Inferior parietal cortex (tissue), 1 donor: ENCODE measurements at regions not wholly inside any gene's neighbourhood (a gene's known extent, or its start where the extent isn't known, plus 50 kb on each side); places are given as distances from the start of the nearest gene placed in this dataset.
"Not testable (repeated sequence)": the region's sequence is repeated elsewhere in the genome, so short reads cannot be mapped to it uniquely, and the experiment has no call there.

ENCODE experiments used
- DNase-seq: peaks from one replicate; pipeline ENCODE4 v3.0.0-alpha.2; 2016; ENCODE audit errors: extremely low spot score

DNA sequence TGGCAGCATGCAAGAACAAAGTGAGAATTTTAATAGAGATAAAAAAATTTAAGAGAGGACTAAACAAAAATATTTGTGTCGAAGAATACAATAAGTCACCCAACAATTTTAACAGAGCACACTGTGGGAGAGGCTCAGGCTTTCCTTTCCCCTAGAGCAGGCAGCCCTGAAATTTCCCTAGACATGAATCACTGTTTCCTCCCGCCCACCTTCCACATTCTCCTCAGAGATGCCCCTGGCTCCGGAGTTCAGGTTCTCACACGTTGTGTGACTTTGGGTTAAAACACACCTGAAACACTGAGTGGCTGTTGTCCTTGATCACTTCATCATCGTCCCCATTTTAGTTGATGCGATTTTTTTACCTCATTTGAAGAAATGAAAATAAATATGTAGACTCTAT lies 1231.1 kb downstream of the TMEM121 start:
- not testable (repeated sequence) for DNase-seq

DNA sequence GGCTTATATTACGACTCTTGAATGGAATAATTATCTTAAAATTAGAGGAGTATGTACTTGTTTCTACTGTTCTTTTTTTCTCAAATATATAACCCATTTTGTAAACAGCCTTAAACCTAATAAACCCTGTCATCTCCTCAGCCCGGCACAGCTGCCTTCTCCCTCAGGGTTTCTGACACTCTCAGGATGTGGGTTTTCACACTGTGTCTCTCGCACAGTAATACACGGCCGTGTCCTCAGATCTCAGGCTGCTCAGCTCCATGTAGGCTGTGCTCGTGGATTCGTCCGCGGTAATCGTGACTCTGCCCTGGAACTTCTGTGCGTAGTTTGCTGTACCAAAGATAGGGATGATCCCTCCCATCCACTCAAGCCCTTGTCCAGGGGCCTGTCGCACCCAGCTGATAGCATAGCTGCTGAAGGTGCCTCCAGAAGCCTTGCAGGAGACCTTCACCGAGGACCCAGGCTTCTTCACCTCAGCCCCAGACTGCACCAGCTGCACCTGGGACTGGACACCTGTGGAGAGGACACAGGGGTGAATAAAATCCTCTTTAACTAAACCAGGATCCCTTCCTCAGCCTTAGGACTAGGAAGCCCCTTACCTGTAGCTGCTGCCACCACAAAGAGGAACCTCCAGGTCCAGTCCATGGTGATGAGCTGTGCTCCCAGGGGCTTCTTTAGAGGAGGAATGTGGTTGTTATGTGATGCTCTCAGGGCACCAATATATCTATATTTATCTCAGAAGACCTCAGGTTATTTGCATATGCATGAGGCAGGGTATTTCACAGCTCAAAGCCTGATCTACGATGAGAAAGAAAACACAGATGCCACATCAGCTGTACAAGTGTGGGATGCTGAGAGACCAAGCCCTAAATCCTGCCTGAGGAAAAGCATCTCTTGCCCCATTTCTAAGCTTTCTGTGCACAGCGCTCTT lies 1235.8 kb downstream of the TMEM121 start:
- DNase-seq, result not testable (repeated sequence)

DNA sequence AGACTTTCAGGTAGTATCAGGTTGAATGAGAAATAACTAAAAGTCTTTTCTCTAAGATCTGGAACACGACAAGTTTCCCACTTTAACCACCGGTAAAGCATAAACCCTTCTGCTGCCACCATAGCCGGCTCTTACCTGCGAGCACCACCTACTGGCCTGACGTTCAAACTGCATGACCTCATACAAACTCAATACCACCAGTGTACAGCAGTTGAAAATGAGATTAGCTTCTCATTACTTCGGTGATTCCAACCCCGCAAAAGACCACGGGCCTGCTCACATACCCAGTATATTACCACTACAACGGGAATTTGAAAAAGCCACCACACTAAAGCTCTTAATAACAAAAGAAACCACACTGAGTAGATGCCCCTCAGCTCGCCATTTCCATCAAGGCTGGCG lies 1238.6 kb downstream of the TMEM121 start:
- not testable (repeated sequence) for DNase-seq

- DNase-seq, result no peak
Observed at GRCh38 chr14:106766145-106766544, 1239.8 kb downstream of the TMEM121 start.

- not testable (repeated sequence) for DNase-seq
Observed at GRCh38 chr14:106766551-106767277, 1240.3 kb downstream of the TMEM121 start.

DNA sequence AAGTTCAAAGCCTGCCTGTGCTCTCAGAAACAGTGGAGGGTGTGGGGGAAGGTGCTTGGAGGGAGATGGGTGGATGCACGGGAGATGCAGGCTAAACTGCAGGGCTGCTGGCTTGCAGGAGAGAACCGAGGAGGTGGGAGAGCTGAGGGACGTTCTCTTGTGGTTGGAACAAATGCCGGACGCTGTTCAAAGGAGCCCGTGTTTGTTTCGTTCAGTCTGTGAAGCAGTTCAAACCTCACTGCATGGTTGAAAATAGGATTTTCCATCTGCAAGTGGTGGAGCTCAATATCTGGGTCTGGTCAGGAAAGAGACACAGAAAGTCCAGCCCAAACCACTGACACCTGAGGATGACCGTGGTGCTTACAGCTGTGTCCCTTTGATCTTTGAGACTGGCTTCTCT lies 1241.8 kb downstream of the TMEM121 start:
- not testable (repeated sequence) for DNase-seq

GRCh38 chr14:106768972-106769700 lies 1242.8 kb downstream of the TMEM121 start:
- not testable (repeated sequence) for DNase-seq

GRCh38 chr14:106770158-106770672 lies 1243.8 kb downstream of the TMEM121 start:
- DNase-seq, result not testable (repeated sequence)

DNA sequence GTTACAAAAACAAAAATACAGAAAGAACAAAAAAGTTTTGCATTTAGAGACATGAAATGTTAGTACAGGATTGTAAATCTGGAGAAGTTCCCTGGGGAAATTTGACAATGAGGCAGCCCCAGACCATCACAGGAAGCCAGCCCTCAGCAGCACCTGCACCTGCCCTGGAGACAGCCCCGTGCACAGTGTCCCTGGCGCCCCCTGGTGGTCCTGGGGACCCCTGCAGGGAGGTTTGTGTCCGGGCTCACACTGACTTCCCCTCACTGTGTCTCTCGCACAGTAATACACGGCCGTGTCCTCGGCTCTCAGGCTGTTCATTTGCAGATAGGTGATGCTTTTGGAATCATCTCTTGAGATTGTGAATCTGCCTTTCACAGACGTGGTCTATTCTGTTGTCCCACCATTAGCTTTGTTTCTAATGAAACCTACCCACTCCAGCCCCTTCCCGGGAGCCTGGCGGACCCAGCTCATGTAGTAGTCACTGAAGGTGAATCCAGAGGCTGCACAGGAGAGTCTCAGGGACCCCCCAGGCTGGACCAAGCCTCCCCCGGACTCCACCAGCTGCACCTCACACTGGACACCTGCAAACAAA lies 1248.6 kb downstream of the TMEM121 start:
- DNase-seq, result not testable (repeated sequence)

- DNase-seq, result no peak
Observed at GRCh38 chr14:106776395-106776983, 1250.1 kb downstream of the TMEM121 start.

DNA sequence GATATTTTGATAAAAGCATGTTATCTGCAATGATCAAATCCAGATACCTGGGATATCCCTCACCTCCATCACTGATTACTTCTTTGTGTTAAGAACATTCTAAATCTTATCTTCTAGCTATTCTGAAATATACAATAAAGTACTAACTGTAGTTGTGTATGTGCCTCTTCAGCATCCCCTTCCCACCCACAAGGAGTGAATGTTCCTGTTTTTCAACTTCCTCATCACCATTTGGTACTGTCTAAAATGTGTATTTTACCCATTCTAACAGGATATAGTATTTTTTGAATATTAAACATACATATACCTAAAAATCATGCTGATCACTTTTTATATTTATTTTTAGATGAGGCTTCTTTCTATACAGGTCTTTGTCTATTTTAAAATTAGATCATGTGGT lies 1252.6 kb downstream of the TMEM121 start:
- DNase-seq, result no peak

GRCh38 chr14:106786697-106787096 lies 1260.3 kb downstream of the TMEM121 start:
- no peak for DNase-seq

GRCh38 chr14:106787626-106788025 lies 1261.2 kb downstream of the TMEM121 start:
- no peak for DNase-seq

DNA sequence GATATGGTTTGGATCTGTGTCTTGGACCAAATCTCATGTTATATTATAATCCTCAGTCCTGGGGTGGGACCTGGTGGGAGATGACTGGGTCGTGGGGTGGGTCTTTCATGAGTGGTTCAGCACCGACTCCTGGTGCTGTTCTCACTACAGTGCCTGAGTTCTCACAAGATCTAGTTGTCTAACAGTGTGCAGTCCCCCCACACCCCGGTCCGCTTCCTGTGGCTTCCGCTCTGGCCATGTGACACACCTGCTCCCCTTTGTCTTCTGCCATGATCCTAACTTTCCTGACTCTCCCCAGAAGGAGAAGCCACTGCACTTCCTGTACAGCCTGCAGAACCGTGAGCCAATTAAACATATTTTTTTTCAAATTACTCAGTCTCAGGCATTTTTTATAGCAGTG lies 1262.2 kb downstream of the TMEM121 start:
- no peak for DNase-seq

DNA sequence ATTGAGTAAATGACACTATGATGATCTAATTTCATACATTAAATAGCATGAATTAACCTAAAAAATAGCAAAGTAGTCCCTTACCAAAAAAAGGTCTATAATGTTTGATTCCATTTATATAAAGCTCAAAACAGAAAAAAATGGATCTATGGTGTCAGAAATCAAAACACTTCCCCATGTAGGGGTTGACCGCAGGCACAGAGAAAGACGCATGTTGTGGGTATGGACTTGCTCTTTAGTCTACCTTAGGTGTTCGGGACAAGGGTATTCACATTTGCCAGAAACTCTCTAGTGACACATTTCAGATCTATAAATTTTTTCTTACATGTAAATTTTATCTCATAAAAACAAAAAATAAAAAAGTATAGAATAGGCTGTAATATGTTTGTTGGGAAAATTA lies 1262.9 kb downstream of the TMEM121 start:
- no peak for DNase-seq

- peak; percentile 1 for DNase-seq
Observed at GRCh38 chr14:106790189-106791036, 1264.0 kb downstream of the TMEM121 start.

DNA sequence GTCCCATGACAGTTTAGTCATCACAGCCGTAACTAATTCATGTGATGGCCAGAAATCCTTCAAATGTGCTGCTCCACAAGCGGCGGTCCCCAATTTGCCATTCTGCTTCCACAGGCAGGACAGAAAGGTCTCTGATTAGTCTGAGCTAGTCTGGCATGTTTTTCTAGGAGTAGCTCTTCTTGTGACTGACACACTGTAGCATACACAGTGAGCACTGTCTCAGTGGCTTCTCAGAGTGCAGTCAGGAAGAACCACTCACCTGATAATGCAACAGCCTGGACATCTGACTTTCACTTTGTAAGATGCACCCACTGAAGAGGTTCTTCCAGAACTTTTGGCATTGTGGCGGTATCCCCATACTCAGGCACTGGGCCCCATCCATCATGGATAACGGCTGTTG lies 1266.2 kb downstream of the TMEM121 start:
- DNase-seq, result no peak

- not testable (repeated sequence) for DNase-seq
Observed at GRCh38 chr14:106798166-106798565, 1271.8 kb downstream of the TMEM121 start.

GRCh38 chr14:106802413-106803364 lies 1276.3 kb downstream of the TMEM121 start:
- DNase-seq, result no peak
